PFSK-1 (cell line): ENCODE measurements at regions not wholly inside any gene's neighbourhood (a gene's known extent, or its start where the extent isn't known, plus 50 kb on each side); places are given as distances from the start of the nearest gene placed in this dataset.

Source experiments
- FOXP2 ChIP-seq: optimal IDR thresholded peaks from 2 replicates; pipeline ENCODE3; 2011; ENCODE audit warnings: borderline replicate concordance, control low read depth, inconsistent platforms; ENCODE audit not compliant: insufficient read depth; ENCODE audit errors: extremely low read length, extremely low read depth
- POLR2AphosphoS5 ChIP-seq: IDR thresholded peaks from 2 replicates; pipeline ENCODE4 v1.6.1; 2012; ENCODE audit warnings: low read depth, mild to moderate bottlenecking, control low read depth, low read length, moderate library complexity
- REST ChIP-seq, 2 experiments: IDR thresholded peaks; 2 replicates each; pipeline versions ENCODE4 v1.6.1 to v1.8.0; 2011 to 2012; ENCODE audit warnings: low read depth in 2 of 2, low read length in 2 of 2, control low read depth in 1 of 2, inconsistent platforms in 1 of 2, mild to moderate bottlenecking in 1 of 2, moderate library complexity in 1 of 2; ENCODE audit not compliant: insufficient read depth in 1 of 2
- SIN3A ChIP-seq: IDR thresholded peaks from 2 replicates; pipeline ENCODE4 v1.6.1; 2012; ENCODE audit warnings: mild to moderate bottlenecking, low read length, moderate library complexity, borderline replicate concordance; ENCODE audit not compliant: insufficient read depth

- TF ChIP-seq POLR2AphosphoS5 (no peak), REST (IDR thresholded peaks at IDR 0.05; ENCODE audit: insufficient read depth in 1 of 2, low read depth in 2 of 2, low read length in 2 of 2) (no peak), SIN3A (no peak), FOXP2 (no peak)
Measured at GRCh38 chr17:15145621-15146020, 119.5 kb downstream of the PMP22 start.
